Breast epithelium (tissue), 3 donors: ENCODE measurements at regions not wholly inside any gene's neighbourhood (a gene's known extent, or its start where the extent isn't known, plus 50 kb on each side); places are given as distances from the start of the nearest gene placed in this dataset.

Experiments used
- POLR2A ChIP-seq: fragments of 450-650 bp; IDR thresholded peaks from one replicate; pipeline ENCODE4 v1.6.1; 2016; ENCODE audit warnings: antibody characterized with exemption, mild to moderate bottlenecking, moderate library complexity
- TF ChIP-seq, protein P1 (sequence below), 3 donors: fragments of 450-650 bp; IDR thresholded peaks; one replicate each; pipeline ENCODE4 v1.5.1; 2016 to 2017; ENCODE audit warnings: antibody characterized with exemption in 3 of 3, mild to moderate bottlenecking in 3 of 3, moderate library complexity in 3 of 3

DNA sequence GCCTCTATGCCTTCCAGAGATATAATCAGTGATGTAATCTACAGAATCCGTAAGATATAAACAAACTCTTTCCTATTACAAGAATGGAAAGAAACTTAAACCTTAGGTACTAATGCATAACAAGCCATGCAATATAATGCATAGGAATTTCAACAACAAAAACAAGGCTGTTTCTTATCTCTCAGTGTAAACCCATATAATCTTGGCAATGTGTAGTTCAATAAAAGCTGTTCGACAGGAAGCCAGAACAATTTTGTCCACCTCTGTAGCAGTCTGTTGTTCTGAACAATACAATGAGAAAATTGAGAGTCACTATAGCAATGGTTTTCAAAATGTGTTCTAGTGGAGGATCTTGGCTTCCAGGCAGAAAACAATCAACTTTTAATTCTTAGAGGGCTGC is 111.5 kb upstream of the FREM2 start:
- TF ChIP-seq POLR2A, result no peak
- TF ChIP-seq, protein P1, sequence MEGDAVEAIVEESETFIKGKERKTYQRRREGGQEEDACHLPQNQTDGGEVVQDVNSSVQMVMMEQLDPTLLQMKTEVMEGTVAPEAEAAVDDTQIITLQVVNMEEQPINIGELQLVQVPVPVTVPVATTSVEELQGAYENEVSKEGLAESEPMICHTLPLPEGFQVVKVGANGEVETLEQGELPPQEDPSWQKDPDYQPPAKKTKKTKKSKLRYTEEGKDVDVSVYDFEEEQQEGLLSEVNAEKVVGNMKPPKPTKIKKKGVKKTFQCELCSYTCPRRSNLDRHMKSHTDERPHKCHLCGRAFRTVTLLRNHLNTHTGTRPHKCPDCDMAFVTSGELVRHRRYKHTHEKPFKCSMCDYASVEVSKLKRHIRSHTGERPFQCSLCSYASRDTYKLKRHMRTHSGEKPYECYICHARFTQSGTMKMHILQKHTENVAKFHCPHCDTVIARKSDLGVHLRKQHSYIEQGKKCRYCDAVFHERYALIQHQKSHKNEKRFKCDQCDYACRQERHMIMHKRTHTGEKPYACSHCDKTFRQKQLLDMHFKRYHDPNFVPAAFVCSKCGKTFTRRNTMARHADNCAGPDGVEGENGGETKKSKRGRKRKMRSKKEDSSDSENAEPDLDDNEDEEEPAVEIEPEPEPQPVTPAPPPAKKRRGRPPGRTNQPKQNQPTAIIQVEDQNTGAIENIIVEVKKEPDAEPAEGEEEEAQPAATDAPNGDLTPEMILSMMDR (IDR thresholded peaks at IDR 0.05), result no peak
